Progenitor cell of endocrine pancreas (in vitro differentiated cells): ENCODE measurements at regions not wholly inside any gene's neighbourhood (a gene's known extent, or its start where the extent isn't known, plus 50 kb on each side); places are given as distances from the start of the nearest gene placed in this dataset.
"Not testable (repeated sequence)": the region's sequence is repeated elsewhere in the genome, so short reads cannot be mapped to it uniquely, and the experiment has no call there.

ENCODE experiments used
- DNase-seq: peaks from one replicate; pipeline ENCODE4 v3.0.0; 2021; ENCODE audit warnings: low spot score; ENCODE audit not compliant: unreplicated experiment
- H3K27ac Mint-ChIP-seq: 2 replicates; pipeline ENCODE4 v1.8.0; 2021; ENCODE audit warnings: mild to moderate bottlenecking, moderate library complexity, mixed read lengths
- H3K27me3 Mint-ChIP-seq: 2 replicates; pipeline ENCODE4 v1.8.0; 2021; ENCODE audit warnings: mixed read lengths
- H3K36me3 Mint-ChIP-seq: 2 replicates; pipeline ENCODE4 v1.8.0; 2022; ENCODE audit warnings: mixed read lengths; ENCODE audit not compliant: insufficient read depth
- H3K4me1 Mint-ChIP-seq: 2 replicates; pipeline ENCODE4 v1.8.0; 2021; ENCODE audit warnings: low read depth, mixed read lengths
- H3K4me3 Mint-ChIP-seq: 2 replicates; pipeline ENCODE4 v1.8.0; 2021; ENCODE audit warnings: low read depth, mild to moderate bottlenecking, moderate library complexity, mixed read lengths
- H3K9me3 Mint-ChIP-seq: 2 replicates; pipeline ENCODE4 v1.8.0; 2021; ENCODE audit warnings: low read depth, mixed read lengths
- CTCF ChIP-seq: fragments of 200-600 bp; sonication (generic); IDR thresholded peaks from one replicate; pipeline ENCODE4 v1.5.0; 2021; ENCODE audit warnings: antibody characterized with exemption, mild to moderate bottlenecking; ENCODE audit not compliant: unreplicated experiment

GRCh38 chr5:100026606-100027005, 508.6 kb upstream of the FAM174A start:
- H3K4me3 Mint-ChIP-seq: no peak overlapping the region
- H3K4me1 Mint-ChIP-seq: peaks cover 6% of the 10 kb centered on the region
- no peak for TF ChIP-seq CTCF
- H3K27ac Mint-ChIP-seq: no peak overlapping the region
- H3K36me3 Mint-ChIP-seq: no peaks in the 10 kb centered on the region
- H3K27me3 Mint-ChIP-seq: no peaks in the 10 kb centered on the region
- H3K9me3 Mint-ChIP-seq: peaks cover 5% of the 10 kb centered on the region
- no peak for DNase-seq

DNA sequence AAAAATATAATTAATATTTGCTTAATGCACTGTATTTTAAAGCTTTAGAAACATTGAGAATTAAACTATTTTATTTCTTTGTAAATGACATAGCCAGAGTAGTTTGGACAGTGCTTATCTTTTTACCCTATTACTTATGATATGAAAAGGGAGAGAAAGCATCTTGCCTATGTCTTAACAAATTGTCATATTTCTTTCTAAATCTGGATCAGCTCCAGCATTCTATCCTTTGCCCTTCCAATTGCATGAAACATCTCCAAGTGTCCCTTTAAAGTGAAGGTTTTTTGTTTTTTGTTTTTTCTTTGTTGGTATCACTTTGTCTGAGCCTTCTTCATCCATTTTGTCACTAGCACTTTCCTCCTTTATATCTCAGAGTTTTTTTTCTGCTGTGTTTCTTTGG, 511.6 kb upstream of the FAM174A start:
- no peak for DNase-seq
- no peaks in the 10 kb centered on the region for H3K27me3 Mint-ChIP-seq
- no peak overlapping the region for H3K27ac Mint-ChIP-seq
- no peaks in the 10 kb centered on the region for H3K9me3 Mint-ChIP-seq
- peaks cover 6% of the 10 kb centered on the region for H3K4me1 Mint-ChIP-seq
- H3K36me3 Mint-ChIP-seq: no peaks in the 10 kb centered on the region
- TF ChIP-seq CTCF: no peak
- no peak overlapping the region for H3K4me3 Mint-ChIP-seq

DNA sequence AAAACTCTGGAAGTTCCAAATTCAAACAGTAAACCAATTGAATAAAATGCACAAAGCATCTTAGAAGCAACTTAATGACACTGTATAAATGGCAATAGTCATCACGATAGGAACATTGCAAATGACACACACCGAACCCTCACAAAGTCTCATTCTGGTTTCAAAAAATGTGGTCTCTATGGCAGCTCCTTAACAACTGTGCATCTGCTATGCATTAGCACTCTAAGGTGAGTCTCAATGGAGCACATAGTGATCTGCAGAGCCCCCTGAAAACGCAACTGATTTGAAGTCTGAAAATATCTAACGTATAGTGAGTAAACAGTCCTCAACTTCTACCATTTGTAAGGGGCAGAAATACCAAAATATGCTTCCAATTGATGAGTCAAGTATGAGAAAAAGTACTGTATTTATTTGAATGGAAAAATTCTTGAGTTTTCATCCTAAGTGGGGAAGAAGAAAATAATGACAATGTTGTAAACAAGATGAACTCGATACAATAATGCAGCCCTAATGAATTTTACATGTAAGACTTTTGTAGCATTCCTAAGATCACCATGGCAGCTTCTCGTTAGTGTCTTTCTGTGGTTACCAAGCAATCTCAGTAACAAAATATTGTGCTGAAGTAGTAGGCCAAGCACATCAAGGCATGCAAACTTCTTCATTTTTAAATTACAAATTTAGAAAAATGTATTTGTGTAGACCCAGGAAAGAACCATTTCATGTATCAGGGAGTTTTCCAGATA, 517.5 kb upstream of the FAM174A start:
- no peaks in the 10 kb centered on the region for H3K9me3 Mint-ChIP-seq
- no peaks in the 10 kb centered on the region for H3K27me3 Mint-ChIP-seq
- no peak overlapping the region for H3K27ac Mint-ChIP-seq
- no peaks in the 10 kb centered on the region for H3K4me1 Mint-ChIP-seq
- no peak for TF ChIP-seq CTCF
- no peak for DNase-seq
- no peaks in the 10 kb centered on the region for H3K36me3 Mint-ChIP-seq
- no peak overlapping the region for H3K4me3 Mint-ChIP-seq

- H3K4me1 Mint-ChIP-seq, H3K9me3 Mint-ChIP-seq, H3K4me3 Mint-ChIP-seq, H3K27ac Mint-ChIP-seq, H3K36me3 Mint-ChIP-seq, H3K27me3 Mint-ChIP-seq, DNase-seq: not testable (repeated sequence)
Measured at GRCh38 chr5:100013305-100013704, 521.9 kb upstream of the FAM174A start.

GRCh38 chr5:100011160-100011559, 524.0 kb upstream of the FAM174A start:
- not testable (repeated sequence) for DNase-seq, H3K4me3 Mint-ChIP-seq, H3K9me3 Mint-ChIP-seq, H3K4me1 Mint-ChIP-seq, H3K27ac Mint-ChIP-seq, H3K36me3 Mint-ChIP-seq, H3K27me3 Mint-ChIP-seq

DNA sequence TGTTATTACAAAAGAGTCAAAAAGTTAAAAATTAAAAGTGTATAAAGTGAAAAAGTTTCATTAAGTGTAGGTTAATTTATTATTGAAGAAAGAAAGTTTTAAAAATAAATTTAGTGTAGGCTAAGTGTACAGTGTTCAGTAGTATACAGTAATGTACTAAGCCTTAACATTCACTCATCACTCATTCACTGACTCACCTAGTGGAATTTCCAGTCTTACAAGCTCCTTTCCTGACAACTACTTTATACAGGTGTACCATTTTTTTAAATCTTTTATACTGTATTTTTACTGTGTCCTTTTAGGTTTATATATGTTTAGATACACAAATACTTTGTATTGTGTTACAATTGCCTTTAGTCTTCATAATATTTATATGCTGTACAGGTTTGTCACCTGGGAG, 530.2 kb upstream of the FAM174A start:
- Mint-ChIP-seq H3K4me1 (no peaks in the 10 kb centered on the region), H3K27me3 (no peaks in the 10 kb centered on the region), H3K4me3 (no peak overlapping the region), H3K9me3 (peaks cover 13% of the 10 kb centered on the region), H3K27ac (no peak overlapping the region), H3K36me3 (peaks cover 2% of the 10 kb centered on the region)
- no peak for DNase-seq
- no peak for TF ChIP-seq CTCF
